Mucosa of descending colon (tissue), 3 donors: ENCODE measurements at regions not wholly inside any gene's neighbourhood (a gene's known extent, or its start where the extent isn't known, plus 50 kb on each side); places are given as distances from the start of the nearest gene placed in this dataset.

Experiments
- ATAC-seq: fragments of 200-7000 bp; cut with Tn5 transposase; one replicate; pipeline ENCODE4 v1.9.1; 2020; ENCODE audit warnings: mild to moderate bottlenecking, moderate library complexity
- DNase-seq, 3 donors: peaks; one replicate each; pipeline ENCODE4 v3.0.0-alpha.2; 2020
- H3K36me3 ChIP-seq: fragments of 200-600 bp; one replicate; pipeline ENCODE4 v1.8.0; 2021; ENCODE audit warnings: low read depth, mild to moderate bottlenecking
- H3K4me1 ChIP-seq: fragments of 200-600 bp; one replicate; pipeline ENCODE4 v1.8.0; 2021; ENCODE audit warnings: low read depth, mild to moderate bottlenecking
- H3K4me3 ChIP-seq: fragments of 200-600 bp; one replicate; pipeline ENCODE4 v1.8.0; 2021; ENCODE audit warnings: mild to moderate bottlenecking
- H3K9me3 ChIP-seq: fragments of 200-600 bp; one replicate; pipeline ENCODE4 v1.8.0; 2021; ENCODE audit warnings: mild to moderate bottlenecking
- intact Hi-C, 2 donors: fragments of 100-400 bp; cut with DNase I in 1 of 2; cut with micrococcal nuclease in 1 of 2; formaldehyde crosslinking; loops; one replicate each; pipeline versions ENCODE4 v1.11.0 to v1.11.1; 2022; cut with DNase I, micrococcal nuclease
- TF ChIP-seq, protein P1 (sequence below): fragments of 200-600 bp; IDR thresholded peaks from one replicate; pipeline ENCODE4 v1.8.0; 2022; ENCODE audit warnings: antibody characterized with exemption, mild to moderate bottlenecking
- donor health status: DM: no; HTN: no; CAD: no; lungs with moderate emphysema.
- donor health status: DM: no; HTN: no; CAD: no.
- donor health status: DM: no; HTN: yes; CAD: no.

DNA sequence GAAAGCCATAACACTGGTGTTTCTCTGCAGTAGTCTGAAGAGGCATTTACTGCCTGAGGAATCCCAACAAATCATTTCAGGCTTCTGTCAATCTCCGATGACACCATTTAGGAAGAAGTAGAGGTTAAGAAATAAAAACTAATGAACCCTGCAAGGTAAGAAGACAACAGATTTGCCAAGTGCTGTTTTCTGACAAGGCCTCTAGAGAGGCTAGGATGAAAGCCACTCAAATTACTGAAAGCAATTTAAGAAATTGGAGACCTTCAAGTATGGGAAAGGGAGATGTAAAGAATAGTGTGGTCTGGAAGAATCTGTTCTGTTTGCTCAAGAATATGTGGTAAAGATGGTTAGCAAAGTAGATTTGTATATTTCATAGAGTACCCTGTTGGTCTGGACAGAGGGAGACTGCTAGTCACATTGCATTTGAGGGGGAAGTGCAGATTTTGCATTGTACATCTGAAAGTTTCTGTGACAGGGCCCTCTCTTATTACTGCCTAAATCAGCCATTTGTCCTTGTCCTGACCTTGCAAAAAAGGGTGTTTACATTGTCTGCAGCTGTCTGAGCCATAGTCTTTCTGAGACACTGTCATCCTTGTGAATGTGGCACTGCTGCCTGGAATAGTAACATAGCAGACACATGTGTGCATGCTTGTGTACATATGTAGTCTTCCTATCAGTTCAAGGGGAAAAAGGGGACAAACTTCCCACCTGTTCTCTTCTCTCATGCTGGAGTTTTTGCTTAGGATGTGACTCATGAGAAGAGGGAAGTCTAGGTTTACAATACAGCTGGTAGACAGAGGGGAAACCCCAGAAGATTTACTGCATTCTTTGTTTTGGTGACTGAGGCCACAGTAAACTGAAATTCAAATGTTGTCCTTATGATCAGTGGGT, 640.2 kb upstream of the KIRREL3 start:
- no peaks in the 10 kb centered on the region for H3K36me3 ChIP-seq
- TF ChIP-seq, protein P1, sequence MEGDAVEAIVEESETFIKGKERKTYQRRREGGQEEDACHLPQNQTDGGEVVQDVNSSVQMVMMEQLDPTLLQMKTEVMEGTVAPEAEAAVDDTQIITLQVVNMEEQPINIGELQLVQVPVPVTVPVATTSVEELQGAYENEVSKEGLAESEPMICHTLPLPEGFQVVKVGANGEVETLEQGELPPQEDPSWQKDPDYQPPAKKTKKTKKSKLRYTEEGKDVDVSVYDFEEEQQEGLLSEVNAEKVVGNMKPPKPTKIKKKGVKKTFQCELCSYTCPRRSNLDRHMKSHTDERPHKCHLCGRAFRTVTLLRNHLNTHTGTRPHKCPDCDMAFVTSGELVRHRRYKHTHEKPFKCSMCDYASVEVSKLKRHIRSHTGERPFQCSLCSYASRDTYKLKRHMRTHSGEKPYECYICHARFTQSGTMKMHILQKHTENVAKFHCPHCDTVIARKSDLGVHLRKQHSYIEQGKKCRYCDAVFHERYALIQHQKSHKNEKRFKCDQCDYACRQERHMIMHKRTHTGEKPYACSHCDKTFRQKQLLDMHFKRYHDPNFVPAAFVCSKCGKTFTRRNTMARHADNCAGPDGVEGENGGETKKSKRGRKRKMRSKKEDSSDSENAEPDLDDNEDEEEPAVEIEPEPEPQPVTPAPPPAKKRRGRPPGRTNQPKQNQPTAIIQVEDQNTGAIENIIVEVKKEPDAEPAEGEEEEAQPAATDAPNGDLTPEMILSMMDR, result no peak
- intact Hi-C loops, result no loop called here
- ATAC-seq (peak; percentile 75), DNase-seq (no peak)
- no peaks in the 10 kb centered on the region for H3K4me1 ChIP-seq
- no peaks in the 10 kb centered on the region for H3K9me3 ChIP-seq
- H3K4me3 ChIP-seq, result no peak overlapping the region

DNA sequence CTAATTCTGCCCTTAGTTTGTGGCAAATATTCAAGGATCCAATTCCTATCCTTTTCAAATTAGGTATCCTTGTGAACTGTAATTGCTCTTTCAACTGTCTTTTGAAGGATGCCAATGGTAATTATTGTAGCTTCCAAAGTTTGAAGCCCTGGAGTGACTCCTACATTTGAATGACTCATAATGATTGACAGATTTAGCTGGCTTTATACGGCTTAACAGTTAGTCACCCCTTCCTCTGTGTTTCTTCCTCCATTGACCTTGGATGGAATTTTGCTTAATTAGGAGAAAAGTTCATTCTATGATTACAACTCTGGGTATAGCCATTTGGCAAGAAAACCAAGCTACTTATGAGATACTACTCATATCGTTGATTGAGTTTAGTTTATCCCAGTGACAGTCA, 639.3 kb upstream of the KIRREL3 start:
- no peaks in the 10 kb centered on the region for H3K36me3 ChIP-seq
- TF ChIP-seq, protein P1, result no peak
- H3K9me3 ChIP-seq, result no peaks in the 10 kb centered on the region
- H3K4me1 ChIP-seq, result no peaks in the 10 kb centered on the region
- no peak for ATAC-seq
- DNase-seq, result no peak
- intact Hi-C loops, result no loop called here
- H3K4me3 ChIP-seq, result no peak overlapping the region

DNA sequence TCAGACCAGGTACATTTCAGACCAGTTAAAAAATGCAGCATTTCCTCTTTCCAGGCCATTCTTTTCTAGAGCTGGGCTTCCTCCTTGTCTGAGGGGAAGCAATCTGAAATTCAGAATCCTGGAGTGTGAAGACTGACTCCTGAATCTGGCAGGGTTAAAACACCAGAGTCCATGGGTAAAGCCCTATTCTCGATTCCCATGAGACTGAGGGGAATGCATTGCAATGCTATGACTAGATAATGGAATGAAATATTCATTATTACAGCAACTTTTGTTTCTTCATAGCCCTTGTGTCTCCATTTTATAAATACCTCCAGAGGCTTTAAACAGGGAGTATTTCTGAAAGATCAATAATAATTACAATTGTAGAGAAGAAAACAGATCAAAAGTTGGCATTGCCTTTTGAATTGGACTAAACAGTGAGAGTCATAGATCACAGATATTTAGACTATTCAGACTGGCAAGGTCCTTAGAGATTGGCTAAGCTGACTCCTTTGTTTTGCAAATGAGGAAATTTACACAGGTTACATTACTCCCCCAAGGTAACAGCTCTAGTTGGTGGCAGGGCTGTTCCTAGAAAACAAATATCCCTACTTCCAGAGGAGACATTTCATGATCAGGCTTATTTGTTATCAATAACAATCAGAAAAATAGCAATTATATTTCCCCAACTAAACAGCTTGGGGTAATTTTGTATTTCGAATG, 632.6 kb upstream of the KIRREL3 start:
- Histone ChIP-seq H3K9me3 (no peaks in the 10 kb centered on the region), H3K4me3 (no peak overlapping the region), H3K4me1 (no peaks in the 10 kb centered on the region), H3K36me3 (no peaks in the 10 kb centered on the region)
- ATAC-seq, result no peak
- TF ChIP-seq, protein P1, result no peak
- no peak for DNase-seq
- intact Hi-C loops, result no loop called here

DNA sequence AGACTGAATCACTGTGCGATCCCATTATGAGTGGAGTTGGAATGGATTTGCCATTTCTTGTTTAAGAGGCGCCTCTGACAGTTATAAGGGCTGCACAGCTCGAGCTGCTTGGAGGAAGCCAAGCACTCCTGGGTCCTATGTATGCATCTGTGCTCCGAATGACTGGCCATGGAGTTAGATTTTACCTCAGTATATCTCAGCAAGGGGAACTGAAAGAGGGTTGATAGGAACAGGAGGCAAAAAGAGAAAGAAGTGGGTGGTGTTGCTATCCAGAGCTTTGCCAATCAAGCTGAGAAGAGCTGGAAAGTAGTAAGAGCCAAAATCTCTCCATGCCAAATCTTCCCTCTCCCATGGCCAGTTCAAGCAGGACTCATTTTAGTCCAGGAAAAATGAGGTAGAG, 632.0 kb upstream of the KIRREL3 start:
- intact Hi-C loops, result no loop called here
- Histone ChIP-seq H3K4me3 (no peak overlapping the region), H3K36me3 (no peaks in the 10 kb centered on the region), H3K9me3 (no peaks in the 10 kb centered on the region), H3K4me1 (peaks cover 5% of the 10 kb centered on the region)
- DNase-seq (no peak), ATAC-seq (no peak)
- TF ChIP-seq, protein P1, result no peak

DNA sequence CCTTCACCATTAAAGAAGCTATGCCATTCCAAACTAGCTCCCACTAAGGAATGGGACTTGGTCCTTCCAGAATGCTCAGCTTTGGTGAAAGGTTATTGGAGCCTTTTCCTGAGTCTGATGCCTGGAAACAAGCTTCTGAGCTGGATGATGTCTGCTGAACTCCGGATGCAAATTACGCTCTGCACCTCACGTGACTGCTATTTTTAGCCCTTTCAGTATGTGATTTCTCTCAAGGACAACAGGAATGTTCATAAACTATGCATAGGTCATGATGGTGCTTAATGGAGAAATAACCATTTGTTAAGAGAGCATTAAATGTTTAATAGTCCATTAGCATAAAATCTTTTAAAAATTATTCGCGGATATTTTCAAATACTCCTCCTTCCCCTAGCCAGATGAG, 631.4 kb upstream of the KIRREL3 start:
- H3K9me3 ChIP-seq, result no peaks in the 10 kb centered on the region
- intact Hi-C loops, result no loop called here
- DNase-seq (no peak), ATAC-seq (no peak)
- peaks cover 7% of the 10 kb centered on the region for H3K4me1 ChIP-seq
- H3K36me3 ChIP-seq, result no peaks in the 10 kb centered on the region
- TF ChIP-seq, protein P1, result no peak
- no peak overlapping the region for H3K4me3 ChIP-seq
